ENCODE measurements at regions not wholly inside any gene's neighbourhood (a gene's known extent, or its start where the extent isn't known, plus 50 kb on each side); places are given as distances from the start of the nearest gene placed in this dataset.

GRCh38 chr5:74105126-74105780, 479.3 kb downstream of the ARHGEF28 start:
- Mint-ChIP-seq H3K36me3 (ENCODE audit: insufficient read depth) (no peaks in the 10 kb centered on the region), H3K9me3 (ENCODE audit: low read depth) (peaks cover 4% of the 10 kb centered on the region), H3K27me3 (no peaks in the 10 kb centered on the region), H3K27ac (no peak overlapping the region), H3K4me1 (ENCODE audit: low read depth) (peaks cover 11% of the 10 kb centered on the region), H3K4me3 (ENCODE audit: low read depth) (no peak overlapping the region)
- TF ChIP-seq, protein P1, sequence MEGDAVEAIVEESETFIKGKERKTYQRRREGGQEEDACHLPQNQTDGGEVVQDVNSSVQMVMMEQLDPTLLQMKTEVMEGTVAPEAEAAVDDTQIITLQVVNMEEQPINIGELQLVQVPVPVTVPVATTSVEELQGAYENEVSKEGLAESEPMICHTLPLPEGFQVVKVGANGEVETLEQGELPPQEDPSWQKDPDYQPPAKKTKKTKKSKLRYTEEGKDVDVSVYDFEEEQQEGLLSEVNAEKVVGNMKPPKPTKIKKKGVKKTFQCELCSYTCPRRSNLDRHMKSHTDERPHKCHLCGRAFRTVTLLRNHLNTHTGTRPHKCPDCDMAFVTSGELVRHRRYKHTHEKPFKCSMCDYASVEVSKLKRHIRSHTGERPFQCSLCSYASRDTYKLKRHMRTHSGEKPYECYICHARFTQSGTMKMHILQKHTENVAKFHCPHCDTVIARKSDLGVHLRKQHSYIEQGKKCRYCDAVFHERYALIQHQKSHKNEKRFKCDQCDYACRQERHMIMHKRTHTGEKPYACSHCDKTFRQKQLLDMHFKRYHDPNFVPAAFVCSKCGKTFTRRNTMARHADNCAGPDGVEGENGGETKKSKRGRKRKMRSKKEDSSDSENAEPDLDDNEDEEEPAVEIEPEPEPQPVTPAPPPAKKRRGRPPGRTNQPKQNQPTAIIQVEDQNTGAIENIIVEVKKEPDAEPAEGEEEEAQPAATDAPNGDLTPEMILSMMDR (IDR thresholded peaks at IDR 0.05; ENCODE audit: unreplicated experiment) = no peak
- DNase-seq (ENCODE audit: low spot score, unreplicated experiment) = no peak

DNA sequence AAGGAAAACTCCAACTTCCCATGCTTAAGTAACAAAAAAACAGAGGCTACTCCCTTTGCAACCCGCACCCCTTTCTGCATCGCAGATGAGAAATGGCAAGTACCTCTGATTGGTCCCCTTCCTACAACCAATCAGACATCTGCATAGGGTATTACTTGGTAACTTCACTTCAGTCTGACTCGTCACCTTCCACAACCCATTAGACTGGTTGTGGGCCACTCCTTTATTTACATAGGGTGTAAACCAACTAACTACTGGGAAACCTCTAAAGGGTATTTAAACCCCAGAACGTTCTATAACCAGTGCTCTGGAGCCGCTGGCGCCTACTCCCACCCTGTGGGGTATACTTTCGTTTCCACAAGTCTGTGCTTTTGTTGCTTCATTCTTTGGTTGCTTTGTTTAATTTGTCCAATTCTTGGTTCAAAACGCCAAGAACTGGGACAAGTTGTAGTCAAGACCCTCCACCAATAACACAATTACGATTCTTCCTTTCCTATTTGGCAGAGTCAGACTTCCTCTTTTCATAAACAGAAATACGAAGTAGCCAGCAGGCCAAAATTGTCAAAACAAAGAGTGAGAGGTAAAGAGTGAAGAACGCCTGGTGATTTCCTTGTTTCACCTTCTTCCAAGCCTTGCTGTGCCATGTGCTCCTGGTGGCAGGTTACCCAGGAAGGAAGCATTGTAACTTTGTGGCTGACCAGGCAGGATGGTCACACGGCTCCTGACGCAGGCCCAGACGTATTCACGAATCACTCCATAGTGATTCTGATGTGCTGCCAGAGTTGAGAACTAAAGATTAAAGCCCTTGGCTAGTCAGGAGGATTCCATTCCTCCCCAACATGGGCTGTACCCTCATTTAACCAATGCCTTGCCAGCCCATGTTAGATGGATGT, 477.4 kb downstream of the ARHGEF28 start:
- peaks cover 11% of the 10 kb centered on the region for H3K4me1 Mint-ChIP-seq (ENCODE audit: low read depth)
- no peaks in the 10 kb centered on the region for H3K36me3 Mint-ChIP-seq (ENCODE audit: insufficient read depth)
- DNase-seq (ENCODE audit: low spot score, unreplicated experiment) = no peak
- H3K27me3 Mint-ChIP-seq = no peaks in the 10 kb centered on the region
- no peak overlapping the region for H3K4me3 Mint-ChIP-seq (ENCODE audit: low read depth)
- TF ChIP-seq, protein P1 (IDR thresholded peaks at IDR 0.05; ENCODE audit: unreplicated experiment) = no peak
- H3K9me3 Mint-ChIP-seq (ENCODE audit: low read depth) = peaks cover 8% of the 10 kb centered on the region
- no peak overlapping the region for H3K27ac Mint-ChIP-seq

- TF ChIP-seq, protein P1 (IDR thresholded peaks at IDR 0.05; ENCODE audit: unreplicated experiment) = no peak
- Mint-ChIP-seq H3K27me3 (no peaks in the 10 kb centered on the region), H3K4me1 (ENCODE audit: low read depth) (peaks cover 7% of the 10 kb centered on the region), H3K9me3 (ENCODE audit: low read depth) (peaks cover 8% of the 10 kb centered on the region), H3K4me3 (ENCODE audit: low read depth) (no peak overlapping the region), H3K36me3 (ENCODE audit: insufficient read depth) (no peaks in the 10 kb centered on the region), H3K27ac (no peak overlapping the region)
- no peak for DNase-seq (ENCODE audit: low spot score, unreplicated experiment)
Measured at GRCh38 chr5:74100268-74100665, 474.3 kb downstream of the ARHGEF28 start.

DNA sequence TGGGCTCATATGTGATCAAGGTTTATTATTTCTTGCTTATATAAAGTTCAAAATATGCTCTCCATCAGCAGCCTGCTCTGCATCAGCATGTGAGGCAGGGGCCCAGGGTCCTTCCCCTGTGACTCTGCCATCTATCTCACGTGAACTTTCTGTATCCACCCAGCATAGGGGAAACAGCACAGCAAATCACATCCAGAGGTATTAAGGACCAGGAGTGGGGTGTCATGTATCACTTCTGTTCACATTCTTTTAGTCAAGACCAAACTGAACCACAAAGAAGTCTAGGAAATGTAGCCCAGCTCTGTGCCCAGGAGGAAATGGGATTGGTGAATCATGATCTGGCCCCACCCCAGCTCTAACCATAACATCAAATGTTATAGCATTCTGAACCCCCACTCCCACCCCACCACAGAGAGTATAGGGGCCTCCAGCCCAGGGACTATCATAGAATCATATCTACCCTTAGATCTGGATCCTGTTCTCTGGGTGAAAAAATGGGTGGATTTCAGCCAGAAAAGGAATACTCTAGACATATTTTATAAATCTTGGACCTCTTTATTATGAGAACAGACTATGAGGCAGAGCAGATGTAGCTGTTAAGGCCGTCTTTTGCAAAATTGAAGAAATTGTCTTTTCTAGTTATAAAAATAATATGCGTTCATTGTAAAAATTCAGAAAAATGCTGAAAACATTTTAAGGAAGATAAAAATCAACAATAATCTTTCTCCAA, 473.7 kb downstream of the ARHGEF28 start:
- peaks cover 8% of the 10 kb centered on the region for H3K9me3 Mint-ChIP-seq (ENCODE audit: low read depth)
- TF ChIP-seq, protein P1 (IDR thresholded peaks at IDR 0.05; ENCODE audit: unreplicated experiment) = no peak
- no peak for DNase-seq (ENCODE audit: low spot score, unreplicated experiment)
- no peaks in the 10 kb centered on the region for H3K27me3 Mint-ChIP-seq
- no peak overlapping the region for H3K27ac Mint-ChIP-seq
- H3K4me1 Mint-ChIP-seq (ENCODE audit: low read depth) = peaks cover 2% of the 10 kb centered on the region
- no peak overlapping the region for H3K4me3 Mint-ChIP-seq (ENCODE audit: low read depth)
- H3K36me3 Mint-ChIP-seq (ENCODE audit: insufficient read depth) = no peaks in the 10 kb centered on the region

- Mint-ChIP-seq H3K36me3 (ENCODE audit: insufficient read depth) (no peaks in the 10 kb centered on the region), H3K9me3 (ENCODE audit: low read depth) (peaks cover 8% of the 10 kb centered on the region), H3K4me1 (ENCODE audit: low read depth) (no peaks in the 10 kb centered on the region), H3K27me3 (no peaks in the 10 kb centered on the region), H3K27ac (no peak overlapping the region), H3K4me3 (ENCODE audit: low read depth) (no peak overlapping the region)
- TF ChIP-seq, protein P1 (IDR thresholded peaks at IDR 0.05; ENCODE audit: unreplicated experiment) = no peak
- no peak for DNase-seq (ENCODE audit: low spot score, unreplicated experiment)
Measured at GRCh38 chr5:74098941-74099340, 472.9 kb downstream of the ARHGEF28 start.
